ENCODE measurements at regions not wholly inside any gene's neighbourhood (a gene's known extent, or its start where the extent isn't known, plus 50 kb on each side); places are given as distances from the start of the nearest gene placed in this dataset.
"Not testable (repeated sequence)": the region's sequence is repeated elsewhere in the genome, so short reads cannot be mapped to it uniquely, and the experiment has no call there.

GRCh38 chr10:65265451-65265954 is 1660.3 kb upstream of the LRRTM3 start:
- no peak for DNase-seq (ENCODE audit: low spot score)
- intact Hi-C loops (cut with DNase I), result no loop called here

- intact Hi-C loops (cut with DNase I); DNase-seq (ENCODE audit: low spot score): not testable (repeated sequence)
Measured at GRCh38 chr10:65269551-65269950, 1656.3 kb upstream of the LRRTM3 start.

DNA sequence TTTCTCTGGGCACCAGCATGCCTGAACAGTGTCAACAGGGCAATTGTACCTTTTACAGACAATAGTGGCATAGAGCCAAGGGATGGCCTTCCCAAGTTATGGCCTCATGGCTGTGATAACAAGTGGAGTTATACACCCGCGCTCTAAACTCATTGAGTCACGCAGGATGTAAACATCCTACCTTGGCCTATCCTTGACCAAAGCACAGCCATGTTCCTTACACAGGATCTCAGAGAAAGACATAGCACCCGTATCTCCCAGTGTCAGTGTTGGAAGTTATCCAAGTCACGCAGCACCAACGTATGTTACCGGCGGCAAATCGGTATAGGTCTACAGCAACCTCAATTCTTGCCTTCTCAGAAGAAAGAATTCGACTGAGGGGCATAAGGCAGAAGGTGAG is 1654.9 kb upstream of the LRRTM3 start:
- no peak for DNase-seq (ENCODE audit: low spot score)
- intact Hi-C loops (cut with DNase I), result no loop called here

DNA sequence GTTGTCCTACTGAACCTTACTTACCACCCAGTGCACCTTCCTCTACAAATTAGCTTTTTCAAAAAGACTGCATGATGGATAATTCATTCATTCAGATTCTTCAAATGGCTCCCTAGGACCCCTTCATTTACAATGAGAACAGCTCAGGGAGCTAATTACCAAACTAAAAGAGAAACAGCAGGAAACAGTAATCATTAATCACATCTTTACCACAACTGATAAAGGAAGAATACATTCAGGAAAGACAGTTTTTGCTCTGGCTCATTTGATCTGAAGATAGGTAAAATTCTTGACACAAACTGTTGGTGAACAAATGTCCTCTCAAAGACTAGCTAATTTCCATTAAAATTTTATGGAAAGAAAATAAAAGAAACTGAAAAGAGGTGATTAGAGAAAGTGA is 1652.7 kb upstream of the LRRTM3 start:
- DNase-seq (ENCODE audit: low spot score), result no peak

DNA sequence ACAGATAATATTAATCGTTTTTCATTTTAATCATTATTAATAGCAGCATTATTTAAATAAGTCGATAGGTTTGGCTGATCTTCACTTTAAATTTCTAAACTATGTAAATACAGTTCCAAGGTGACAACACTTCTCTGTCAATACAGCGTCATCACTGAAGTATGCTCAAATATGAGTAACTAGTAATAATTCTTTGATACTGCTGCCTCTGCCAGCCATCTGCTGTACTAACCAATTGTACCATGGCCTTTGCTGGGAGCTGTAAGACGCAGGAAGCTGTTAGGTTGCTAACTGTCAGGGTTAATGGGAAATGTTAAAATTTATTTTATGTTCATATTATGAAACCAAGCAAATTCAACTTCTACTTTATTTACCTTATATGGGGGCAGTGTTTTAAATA is 1650.5 kb upstream of the LRRTM3 start:
- no peak for DNase-seq (ENCODE audit: low spot score)
- intact Hi-C loops (cut with DNase I), result no loop called here

More for the DNA sequence above, 1652.7 kb upstream of the LRRTM3 start:
- intact Hi-C loops (cut with DNase I), result no loop called here

DNA sequence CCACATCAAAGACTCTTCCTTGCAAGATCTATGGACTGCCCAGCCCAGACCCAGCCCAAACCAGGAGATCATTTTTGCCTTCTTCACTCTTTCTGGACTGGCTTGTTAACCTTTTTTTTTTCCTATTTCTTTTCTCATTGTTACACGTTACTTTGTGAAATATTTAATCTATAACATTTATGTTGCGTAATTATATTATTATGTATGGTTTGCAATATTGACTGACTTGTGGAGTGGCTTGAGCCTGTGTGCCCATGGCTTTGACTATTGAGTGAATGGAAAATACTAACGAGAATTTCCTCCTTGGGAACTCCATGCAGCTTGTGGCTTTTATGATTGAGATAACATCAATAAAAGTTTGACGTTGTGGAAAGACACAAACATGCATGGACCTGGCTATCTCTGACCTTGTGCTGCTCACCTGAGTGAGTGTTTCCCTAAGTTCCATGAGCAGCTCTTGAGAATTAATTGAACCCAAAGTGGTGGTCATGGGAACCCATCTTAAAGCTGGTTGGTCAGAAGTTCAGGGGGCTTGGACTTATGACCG is 1641.3 kb upstream of the LRRTM3 start:
- intact Hi-C loops (cut with DNase I), result no loop called here
- DNase-seq (ENCODE audit: low spot score), result no peak

DNA sequence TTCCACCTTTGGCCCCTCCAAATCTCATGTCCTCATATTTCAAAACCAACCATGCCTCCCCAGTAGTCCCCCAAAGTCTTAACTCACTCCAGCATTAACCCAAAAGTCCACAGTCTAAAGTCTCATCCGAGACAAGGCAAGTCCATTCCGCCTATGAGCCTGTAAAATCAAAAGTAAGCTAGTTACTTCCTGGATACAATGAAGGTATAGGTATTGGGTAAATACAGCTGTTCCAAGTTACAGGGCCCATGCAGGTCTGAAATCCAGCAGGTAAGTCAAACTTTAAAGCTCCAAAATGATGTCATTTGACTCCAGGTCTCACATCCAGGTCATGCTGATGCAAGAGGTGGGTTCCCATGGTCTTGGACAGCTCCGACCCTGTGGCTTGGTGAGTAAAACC is 1640.1 kb upstream of the LRRTM3 start:
- DNase-seq (ENCODE audit: low spot score); intact Hi-C loops (cut with DNase I): not testable (repeated sequence)

DNA sequence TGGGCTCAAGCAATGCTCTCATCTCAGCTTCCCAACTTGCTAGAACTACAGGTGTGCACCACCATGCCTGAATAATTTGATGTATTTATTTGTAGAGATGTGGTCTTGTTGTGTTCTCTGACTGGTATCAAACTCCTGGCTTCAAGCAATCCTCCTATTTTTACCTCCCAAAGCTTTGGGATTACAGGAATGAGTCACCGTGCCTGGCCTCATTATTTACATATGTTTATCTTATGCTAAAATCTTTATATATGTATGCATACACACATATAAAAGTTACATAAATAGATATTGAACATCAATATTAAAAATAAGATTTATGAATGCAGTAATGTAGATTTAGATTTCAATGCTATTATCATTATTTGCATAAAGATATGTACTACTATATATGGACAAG is 1634.5 kb upstream of the LRRTM3 start:
- no peak for DNase-seq (ENCODE audit: low spot score)
- intact Hi-C loops (cut with DNase I), result no loop called here

- intact Hi-C loops (cut with DNase I), result no loop called here
- DNase-seq (ENCODE audit: low spot score), result no peak
Measured at GRCh38 chr10:65292551-65292950, 1633.3 kb upstream of the LRRTM3 start.

- no peak for DNase-seq (ENCODE audit: low spot score)
- intact Hi-C loops (cut with DNase I), result no loop called here
Measured at GRCh38 chr10:65294329-65294728, 1631.5 kb upstream of the LRRTM3 start.

GRCh38 chr10:65301181-65301580 is 1624.7 kb upstream of the LRRTM3 start:
- DNase-seq (ENCODE audit: low spot score), result no peak
- intact Hi-C loops (cut with DNase I), result no loop called here

DNA sequence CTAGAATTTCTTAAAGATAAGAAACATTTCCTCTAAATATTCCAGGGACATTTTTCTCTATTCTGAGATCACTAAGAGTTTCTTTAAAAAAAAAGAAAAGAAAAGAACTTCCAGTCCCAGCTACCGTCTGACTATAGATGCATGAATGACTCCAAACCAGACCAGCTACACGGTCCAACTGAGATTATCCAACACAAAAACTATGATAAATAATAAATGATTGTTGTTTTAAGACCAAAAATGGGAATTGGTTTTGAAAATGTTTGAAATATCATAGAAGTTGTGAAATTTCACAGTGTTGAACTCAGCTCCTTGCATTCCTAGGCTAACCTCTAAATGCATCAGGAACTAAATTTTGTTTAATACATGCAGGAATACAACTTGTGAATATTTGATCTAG is 1619.6 kb upstream of the LRRTM3 start:
- no peak for DNase-seq (ENCODE audit: low spot score)

DNA sequence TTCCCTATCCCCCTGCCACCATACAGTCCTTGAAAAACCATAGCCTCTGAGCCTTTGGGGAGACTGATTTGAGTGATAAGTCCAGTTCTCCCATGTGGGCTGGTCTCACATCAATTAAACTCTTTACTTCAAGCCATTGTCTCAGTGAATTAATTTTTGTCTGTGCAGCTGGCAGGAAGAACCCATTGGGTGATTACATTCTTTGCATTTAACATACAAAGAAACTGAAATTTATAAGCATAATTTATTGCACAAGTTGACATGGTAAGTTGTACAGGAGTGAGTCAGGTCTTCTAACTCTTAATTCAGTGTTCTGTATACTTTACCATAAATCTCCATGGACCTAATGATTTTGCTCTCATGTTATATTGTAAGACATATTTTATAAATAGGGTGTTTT is 1613.0 kb upstream of the LRRTM3 start:
- DNase-seq (ENCODE audit: low spot score), result no peak
- intact Hi-C loops (cut with DNase I), result no loop called here

More for the DNA sequence above, 1619.6 kb upstream of the LRRTM3 start:
- intact Hi-C loops (cut with DNase I), result no loop called here

DNA sequence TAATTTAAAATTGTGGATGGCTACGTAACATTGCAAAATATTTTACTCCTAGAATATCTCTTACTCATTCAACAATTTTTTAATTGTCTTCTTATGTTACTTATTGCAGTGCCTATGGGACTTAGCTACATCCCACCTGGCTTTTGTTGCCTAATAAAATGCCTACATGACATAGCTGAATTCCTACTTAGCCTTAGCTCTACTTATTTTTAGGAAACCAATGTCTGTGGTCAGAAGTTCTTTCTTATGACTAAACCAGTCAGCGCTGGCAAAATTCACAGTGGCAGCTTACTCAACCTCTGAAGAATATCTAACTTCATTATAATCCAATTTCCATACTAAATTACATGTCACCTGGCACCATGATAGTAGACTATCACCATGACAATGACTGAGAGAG is 1612.4 kb upstream of the LRRTM3 start:
- DNase-seq (ENCODE audit: low spot score), result no peak
- intact Hi-C loops (cut with DNase I), result no loop called here

DNA sequence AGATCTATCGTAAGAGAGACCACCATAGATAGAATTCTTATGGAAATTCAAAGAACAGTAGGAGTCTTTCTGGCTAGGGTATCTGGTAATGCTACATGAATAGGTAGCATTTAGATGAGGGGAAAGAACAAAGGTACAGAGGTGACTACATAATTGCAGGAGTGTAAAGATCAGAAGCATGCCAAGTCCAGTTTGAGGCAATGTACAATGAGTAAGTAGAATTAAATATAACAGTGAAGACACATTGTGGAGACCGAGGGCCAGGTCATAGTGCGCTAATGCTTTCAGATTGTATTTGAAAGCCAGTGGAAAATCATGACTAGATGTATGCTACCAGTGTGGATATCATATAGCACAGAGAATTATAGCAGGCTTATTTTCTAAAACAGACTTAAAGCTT is 1611.6 kb upstream of the LRRTM3 start:
- intact Hi-C loops (cut with DNase I), result no loop called here
- no peak for DNase-seq (ENCODE audit: low spot score)

DNA sequence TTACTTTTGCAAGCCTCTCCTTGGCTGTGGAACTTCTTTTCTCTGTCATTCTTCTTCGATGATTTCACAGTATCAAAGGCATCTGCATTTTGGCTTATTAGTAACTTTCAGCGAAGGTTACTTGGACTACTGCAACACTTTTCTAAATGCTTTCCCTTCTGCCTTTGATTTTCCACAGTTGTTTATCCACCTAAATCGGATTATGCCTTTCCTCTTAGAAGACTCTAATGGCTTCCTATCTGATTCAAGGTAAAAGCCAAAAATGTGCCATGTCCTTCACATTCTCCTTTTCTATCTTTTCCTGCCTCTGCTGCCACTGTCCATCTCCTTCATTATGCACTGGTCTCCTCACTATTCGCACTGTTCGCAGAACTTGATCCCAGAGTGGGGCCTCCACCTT is 1606.3 kb upstream of the LRRTM3 start:
- no peak for DNase-seq (ENCODE audit: low spot score)
- intact Hi-C loops (cut with DNase I), result no loop called here

DNA sequence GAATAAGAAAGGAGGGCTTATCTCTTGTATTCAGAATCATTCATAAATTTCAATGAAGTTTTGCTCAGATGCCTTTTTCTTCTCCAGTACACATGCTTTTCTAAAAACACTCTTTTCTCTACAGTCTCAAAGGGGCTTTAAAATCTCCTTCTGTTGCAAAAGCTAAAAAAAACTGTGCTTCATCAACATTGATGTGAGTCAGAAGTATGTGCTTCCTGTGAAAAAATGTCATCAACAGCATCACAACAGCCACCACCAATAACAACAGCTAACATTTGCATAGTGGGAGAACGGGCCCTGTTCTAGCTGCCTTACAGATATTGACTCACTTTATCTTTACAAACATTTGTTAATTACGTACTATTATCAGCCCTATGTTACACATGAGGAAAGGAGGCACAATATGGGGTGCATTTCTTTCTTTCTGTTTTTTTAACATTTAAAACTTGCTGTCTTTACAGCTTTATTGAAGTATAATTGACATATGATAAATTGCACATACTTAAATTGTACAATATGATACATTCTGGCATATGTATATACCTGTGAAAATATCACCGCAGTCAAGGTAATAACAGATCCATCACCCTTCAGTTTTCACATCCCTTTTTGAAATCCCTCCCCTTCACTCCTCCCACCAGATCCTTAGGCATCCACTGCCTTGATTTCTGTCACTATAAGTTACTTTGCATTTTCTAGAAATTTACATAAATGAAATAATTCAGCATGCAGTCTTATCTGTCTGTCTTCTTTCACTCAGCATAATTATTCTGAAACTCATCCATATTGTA is 1605.4 kb upstream of the LRRTM3 start:
- intact Hi-C loops (cut with DNase I), result no loop called here
- DNase-seq (ENCODE audit: low spot score), result no peak

DNA sequence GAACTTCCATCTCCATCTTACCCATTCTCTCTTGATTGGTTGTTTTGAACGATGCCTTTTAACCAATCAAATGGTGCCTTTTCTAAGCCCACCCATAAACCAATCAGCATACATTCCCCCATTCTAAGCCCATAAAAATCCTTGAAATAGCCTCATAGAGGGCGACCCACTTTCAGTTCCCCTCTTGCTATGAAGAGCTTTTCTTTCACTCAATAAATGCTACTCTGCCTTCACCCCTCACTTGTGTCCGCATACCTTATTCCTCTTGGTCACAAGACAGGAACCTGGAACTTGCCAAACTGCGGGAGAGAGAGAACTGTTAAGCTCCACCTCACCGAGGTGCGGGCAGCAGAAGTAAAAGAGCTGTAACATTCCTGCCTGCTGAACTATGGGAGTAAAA is 1602.0 kb upstream of the LRRTM3 start:
- intact Hi-C loops (cut with DNase I), result no loop called here
- no peak for DNase-seq (ENCODE audit: low spot score)

DNA sequence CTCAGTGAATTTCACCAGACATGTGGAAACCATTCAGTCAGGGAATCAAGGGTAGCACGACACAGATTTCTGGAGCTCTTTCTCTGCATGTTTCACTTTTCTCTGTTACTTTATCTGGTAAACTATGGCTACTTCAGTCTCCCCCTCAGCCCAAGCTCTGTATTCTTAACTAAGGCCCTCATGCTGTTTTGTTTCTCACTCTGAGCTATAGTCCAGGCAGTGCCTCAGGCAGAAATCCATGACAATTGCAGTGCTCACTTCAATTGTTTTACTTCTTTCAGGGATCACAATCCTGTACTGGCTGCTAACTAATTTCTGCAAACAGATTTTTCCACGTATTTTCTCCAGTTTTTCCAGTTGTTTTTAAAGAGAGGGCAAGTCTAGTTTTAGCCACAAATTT is 1599.9 kb upstream of the LRRTM3 start:
- intact Hi-C loops (cut with DNase I), result no loop called here
- DNase-seq (ENCODE audit: low spot score), result no peak

GRCh38 chr10:65328486-65328885 is 1597.3 kb upstream of the LRRTM3 start:
- DNase-seq (ENCODE audit: low spot score), result no peak
- intact Hi-C loops (cut with DNase I), result no loop called here

- intact Hi-C loops (cut with DNase I), result no loop called here
Measured at GRCh38 chr10:65335311-65335710, 1590.5 kb upstream of the LRRTM3 start.

More at GRCh38 chr10:65335311-65335710, 1590.5 kb upstream of the LRRTM3 start:
- DNase-seq (ENCODE audit: low spot score), result no peak
